ENCODE measurements at regions not wholly inside any gene's neighbourhood (a gene's known extent, or its start where the extent isn't known, plus 50 kb on each side); places are given as distances from the start of the nearest gene placed in this dataset.

DNA sequence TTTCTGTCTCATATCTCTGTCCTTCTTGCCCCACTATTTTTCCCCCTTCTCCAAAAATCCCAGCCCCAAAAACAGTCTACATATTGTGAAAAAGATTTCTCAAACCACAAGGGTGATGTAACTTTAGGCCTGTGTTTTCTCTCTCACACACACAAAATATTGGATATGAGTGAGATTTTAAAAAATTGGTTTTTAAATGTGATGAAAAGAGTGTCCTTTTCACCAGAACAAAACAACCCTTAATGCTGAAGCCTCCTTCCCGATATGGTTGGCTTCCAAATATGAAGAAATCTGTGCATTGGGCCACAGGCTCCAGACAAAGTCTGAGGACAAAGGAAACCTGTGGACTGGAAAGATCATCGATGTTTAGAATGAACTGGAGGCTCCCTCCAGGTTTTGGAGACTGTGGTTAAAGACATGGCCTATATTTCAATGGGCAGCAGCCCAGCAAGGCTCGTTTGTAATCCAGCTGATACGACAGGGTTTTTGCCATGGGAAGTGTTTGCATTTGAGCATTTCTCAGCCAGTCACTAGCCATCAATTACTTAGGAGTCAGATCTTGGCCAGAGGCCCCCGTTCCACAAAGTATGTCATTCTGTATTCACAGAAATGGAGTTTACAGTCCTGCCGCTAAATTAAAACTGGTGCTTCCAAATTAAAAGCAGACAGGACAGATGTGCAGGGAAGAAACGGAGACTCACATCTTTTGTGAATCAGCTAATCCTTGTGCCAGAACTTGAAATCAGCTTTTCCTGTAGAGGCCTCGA is 546.3 kb downstream of the EBF1 start:
- TF ChIP-seq, protein P1, sequence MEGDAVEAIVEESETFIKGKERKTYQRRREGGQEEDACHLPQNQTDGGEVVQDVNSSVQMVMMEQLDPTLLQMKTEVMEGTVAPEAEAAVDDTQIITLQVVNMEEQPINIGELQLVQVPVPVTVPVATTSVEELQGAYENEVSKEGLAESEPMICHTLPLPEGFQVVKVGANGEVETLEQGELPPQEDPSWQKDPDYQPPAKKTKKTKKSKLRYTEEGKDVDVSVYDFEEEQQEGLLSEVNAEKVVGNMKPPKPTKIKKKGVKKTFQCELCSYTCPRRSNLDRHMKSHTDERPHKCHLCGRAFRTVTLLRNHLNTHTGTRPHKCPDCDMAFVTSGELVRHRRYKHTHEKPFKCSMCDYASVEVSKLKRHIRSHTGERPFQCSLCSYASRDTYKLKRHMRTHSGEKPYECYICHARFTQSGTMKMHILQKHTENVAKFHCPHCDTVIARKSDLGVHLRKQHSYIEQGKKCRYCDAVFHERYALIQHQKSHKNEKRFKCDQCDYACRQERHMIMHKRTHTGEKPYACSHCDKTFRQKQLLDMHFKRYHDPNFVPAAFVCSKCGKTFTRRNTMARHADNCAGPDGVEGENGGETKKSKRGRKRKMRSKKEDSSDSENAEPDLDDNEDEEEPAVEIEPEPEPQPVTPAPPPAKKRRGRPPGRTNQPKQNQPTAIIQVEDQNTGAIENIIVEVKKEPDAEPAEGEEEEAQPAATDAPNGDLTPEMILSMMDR (IDR thresholded peaks at IDR 0.05): no peak
- TF ChIP-seq EP300 (IDR thresholded peaks at IDR 0.05): no peak
